ENCODE measurements at regions not wholly inside any gene's neighbourhood (a gene's known extent, or its start where the extent isn't known, plus 50 kb on each side); places are given as distances from the start of the nearest gene placed in this dataset.

DNA sequence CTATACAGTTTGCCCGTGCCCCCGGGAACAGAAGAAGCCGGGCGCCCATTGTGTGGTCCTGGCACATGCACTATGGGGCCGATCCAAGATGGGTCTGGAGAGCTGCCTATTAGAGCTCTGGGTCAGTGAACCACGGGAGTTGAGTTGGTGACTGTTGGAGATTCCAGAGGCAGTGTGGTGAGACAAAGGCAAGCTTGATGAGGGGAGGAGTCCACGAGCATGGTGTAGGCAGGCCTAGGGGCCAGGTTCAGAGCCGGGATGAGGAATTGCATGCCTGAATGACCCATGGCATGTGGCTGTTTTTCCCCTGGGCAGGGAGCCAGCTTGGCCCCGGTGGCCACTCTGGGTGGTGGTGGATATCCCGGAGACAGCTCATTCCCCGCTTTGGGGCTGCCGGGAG is 84.4 kb upstream of the STC2 start:
- H3K4me3 ChIP-seq (ENCODE audit: low read depth, low read length), result no peak overlapping the region
- peak; percentile 94 for DNase-seq (ENCODE audit: low read depth)
- TF ChIP-seq, protein P1, sequence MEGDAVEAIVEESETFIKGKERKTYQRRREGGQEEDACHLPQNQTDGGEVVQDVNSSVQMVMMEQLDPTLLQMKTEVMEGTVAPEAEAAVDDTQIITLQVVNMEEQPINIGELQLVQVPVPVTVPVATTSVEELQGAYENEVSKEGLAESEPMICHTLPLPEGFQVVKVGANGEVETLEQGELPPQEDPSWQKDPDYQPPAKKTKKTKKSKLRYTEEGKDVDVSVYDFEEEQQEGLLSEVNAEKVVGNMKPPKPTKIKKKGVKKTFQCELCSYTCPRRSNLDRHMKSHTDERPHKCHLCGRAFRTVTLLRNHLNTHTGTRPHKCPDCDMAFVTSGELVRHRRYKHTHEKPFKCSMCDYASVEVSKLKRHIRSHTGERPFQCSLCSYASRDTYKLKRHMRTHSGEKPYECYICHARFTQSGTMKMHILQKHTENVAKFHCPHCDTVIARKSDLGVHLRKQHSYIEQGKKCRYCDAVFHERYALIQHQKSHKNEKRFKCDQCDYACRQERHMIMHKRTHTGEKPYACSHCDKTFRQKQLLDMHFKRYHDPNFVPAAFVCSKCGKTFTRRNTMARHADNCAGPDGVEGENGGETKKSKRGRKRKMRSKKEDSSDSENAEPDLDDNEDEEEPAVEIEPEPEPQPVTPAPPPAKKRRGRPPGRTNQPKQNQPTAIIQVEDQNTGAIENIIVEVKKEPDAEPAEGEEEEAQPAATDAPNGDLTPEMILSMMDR (conservative IDR thresholded peaks at IDR 0.05; ENCODE audit: low read depth, low read length), result no peak

DNA sequence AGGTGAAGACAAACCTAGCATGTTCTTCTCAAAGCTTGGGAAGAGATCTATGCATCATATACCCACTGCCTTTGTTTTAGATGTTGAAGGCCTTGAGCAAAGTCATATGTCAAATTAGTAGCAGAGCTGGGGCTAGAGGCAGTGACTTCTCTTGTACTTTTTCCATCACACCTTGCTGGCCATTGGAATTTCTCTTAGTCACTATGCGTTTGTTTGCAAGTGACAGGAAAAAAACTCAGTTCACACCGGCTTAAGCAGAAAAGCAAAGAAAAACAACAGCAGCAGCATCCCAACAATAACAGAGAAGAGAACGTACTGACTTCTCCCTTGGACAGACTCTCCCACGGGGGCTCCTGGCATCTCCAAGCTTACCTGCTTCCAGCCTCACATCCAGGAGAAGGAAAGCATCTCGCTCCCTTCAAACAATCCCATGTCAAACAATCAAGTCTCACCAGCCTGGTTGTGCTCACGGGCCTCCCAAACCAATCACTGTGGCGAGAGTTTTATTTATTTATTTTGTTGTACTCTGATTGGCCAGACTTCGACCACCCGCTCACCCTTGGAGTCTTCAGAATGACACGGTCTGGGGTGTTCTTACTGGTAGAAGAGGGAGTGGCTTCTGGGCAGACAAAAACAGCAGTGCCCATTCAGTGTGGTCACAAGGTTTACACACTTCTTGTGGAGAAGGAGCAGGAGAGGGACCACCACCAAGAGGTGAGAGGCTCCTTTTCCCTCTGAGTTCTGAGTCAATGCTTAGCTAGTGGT is 83.8 kb upstream of the STC2 start:
- H3K4me3 ChIP-seq (ENCODE audit: low read depth, low read length), result no peak overlapping the region
- TF ChIP-seq, protein P1 (conservative IDR thresholded peaks at IDR 0.05; ENCODE audit: low read depth, low read length), result no peak
- DNase-seq (ENCODE audit: low read depth), result no peak

DNA sequence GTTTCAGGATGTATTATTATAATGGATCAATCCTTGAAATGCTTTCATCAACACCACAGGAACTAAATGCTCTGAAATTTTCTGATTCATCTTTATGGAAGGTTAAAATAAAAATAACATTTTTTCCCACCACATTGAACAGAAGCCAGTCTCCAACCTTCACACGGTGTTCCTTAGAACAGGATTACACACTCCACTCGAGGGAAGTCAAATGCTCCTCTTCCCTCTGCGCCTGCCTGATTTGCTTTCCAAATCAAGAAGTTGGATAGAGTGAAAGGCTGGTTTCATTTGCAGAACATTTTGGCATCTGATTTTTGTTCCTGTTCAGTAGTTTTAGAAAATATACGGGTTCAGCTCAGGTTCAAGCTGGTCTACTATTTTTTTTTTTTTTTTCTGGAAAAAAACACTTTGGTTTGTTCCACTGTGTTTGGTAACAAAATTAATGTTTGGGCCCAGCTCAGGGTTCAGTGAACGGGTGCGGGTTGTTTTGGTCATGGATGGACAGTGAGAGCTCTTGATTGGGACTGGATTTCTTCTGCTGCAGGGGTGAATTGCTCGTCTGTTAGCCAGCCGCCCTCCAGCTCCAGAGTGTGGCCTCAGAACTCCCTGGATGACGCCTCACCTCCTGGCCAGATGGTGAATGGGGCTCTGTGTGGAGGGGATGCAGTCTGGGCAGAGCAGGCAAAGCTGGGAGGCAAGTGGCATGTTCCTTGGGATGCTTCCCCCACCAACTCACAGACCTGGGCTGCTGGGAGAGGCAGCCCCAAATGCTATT is 82.4 kb upstream of the STC2 start:
- no peak for DNase-seq (ENCODE audit: low read depth)
- H3K4me3 ChIP-seq (ENCODE audit: low read depth, low read length), result no peak overlapping the region
- TF ChIP-seq, protein P1 (conservative IDR thresholded peaks at IDR 0.05; ENCODE audit: low read depth, low read length), result no peak

DNA sequence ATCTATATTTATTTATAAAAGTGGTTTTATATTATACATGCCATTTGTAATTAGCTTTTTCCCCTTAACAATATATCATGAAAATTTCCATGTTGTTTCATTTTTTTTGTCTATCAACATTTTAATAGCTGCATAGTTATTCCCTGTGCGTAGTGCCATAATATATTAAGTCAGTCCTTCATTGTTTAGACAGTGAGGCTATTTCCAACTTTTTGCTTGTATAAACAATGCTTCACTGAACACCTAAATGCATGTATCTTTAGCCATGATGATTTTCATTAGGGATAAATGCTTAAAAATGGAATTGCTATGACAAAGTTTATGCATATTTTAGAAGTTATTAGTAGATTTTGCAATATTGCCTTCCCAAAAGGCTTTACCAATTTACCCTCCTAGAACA is 80.7 kb upstream of the STC2 start:
- H3K4me3 ChIP-seq (ENCODE audit: low read depth, low read length), result no peak overlapping the region
- TF ChIP-seq, protein P1 (conservative IDR thresholded peaks at IDR 0.05; ENCODE audit: low read depth, low read length), result no peak
- DNase-seq (ENCODE audit: low read depth), result no peak

DNA sequence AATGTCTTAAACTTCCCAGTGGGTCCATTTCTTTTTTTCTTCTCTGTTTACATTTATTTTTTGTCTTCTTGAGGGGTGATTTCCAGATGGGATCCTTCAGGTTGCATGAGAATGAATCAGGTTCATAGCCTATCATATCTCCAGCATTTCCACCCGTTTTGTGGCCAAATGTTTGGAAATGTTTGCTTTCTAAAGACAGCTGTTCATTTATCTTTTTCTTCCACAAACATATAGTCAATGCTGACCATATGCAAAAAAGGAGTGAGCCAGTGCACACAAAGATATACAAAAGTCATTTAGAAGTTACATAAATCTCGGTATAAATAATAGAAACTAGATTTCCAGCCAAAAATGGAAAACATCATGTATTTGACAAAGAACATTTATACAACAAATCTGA is 71.6 kb upstream of the STC2 start:
- TF ChIP-seq, protein P1 (conservative IDR thresholded peaks at IDR 0.05; ENCODE audit: low read depth, low read length), result no peak
- DNase-seq (ENCODE audit: low read depth), result no peak
- no peak overlapping the region for H3K4me3 ChIP-seq (ENCODE audit: low read depth, low read length)

DNA sequence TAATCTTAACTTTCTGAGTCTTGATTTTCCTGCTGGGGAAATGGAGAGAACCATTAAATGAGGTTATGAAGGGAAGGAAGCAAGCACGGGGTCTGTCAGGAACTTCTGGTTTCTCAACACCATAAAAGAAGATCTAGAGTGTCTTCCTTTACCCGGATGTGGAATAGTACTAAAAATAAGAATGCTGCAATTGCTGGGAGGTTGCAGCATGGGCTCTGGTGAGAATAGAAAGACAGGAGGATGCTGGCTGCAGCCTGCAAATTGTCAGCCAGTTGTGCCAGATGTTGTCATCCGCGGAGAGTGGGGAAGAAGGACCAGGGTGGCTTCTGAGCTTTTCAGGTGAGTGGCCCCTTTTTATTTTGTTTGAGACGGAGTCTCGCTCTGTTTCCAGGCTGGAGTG is 69.3 kb upstream of the STC2 start:
- no peak overlapping the region for H3K4me3 ChIP-seq (ENCODE audit: low read depth, low read length)
- TF ChIP-seq, protein P1 (conservative IDR thresholded peaks at IDR 0.05; ENCODE audit: low read depth, low read length), result no peak
- no peak for DNase-seq (ENCODE audit: low read depth)
